H9 (cell line): ENCODE measurements at regions not wholly inside any gene's neighbourhood (a gene's known extent, or its start where the extent isn't known, plus 50 kb on each side); places are given as distances from the start of the nearest gene placed in this dataset.

Experiments used
- DNase-seq: peaks from one replicate; pipeline ENCODE4 v3.0.0-alpha.2; 2017
- H2AFZ ChIP-seq: one replicate; pipeline ENCODE4 v1.6.1; 2013; ENCODE audit warnings: mild to moderate bottlenecking, low read length, control low read depth, moderate library complexity
- H2AK5ac ChIP-seq: 2 replicates; pipeline ENCODE4 v1.6.1; 2013; ENCODE audit warnings: low read length, control low read depth, mixed read lengths; ENCODE audit not compliant: insufficient read length
- H2BK120ac ChIP-seq: one replicate; pipeline ENCODE4 v1.6.1; 2013; ENCODE audit warnings: low read depth, mild to moderate bottlenecking, low read length, control low read depth, inconsistent platforms; ENCODE audit not compliant: poor library complexity, severe bottlenecking
- H2BK12ac ChIP-seq: 2 replicates; pipeline ENCODE4 v1.6.1; 2013; ENCODE audit warnings: low read length, control low read depth, mixed read lengths, low read depth; ENCODE audit not compliant: insufficient read length
- H2BK15ac ChIP-seq: 2 replicates; pipeline ENCODE4 v1.6.1; 2013; ENCODE audit warnings: low read depth, low read length, control low read depth
- H2BK20ac ChIP-seq: one replicate; pipeline ENCODE4 v1.6.1; 2013; ENCODE audit warnings: low read depth, mild to moderate bottlenecking, low read length, control low read depth, inconsistent platforms; ENCODE audit not compliant: poor library complexity, severe bottlenecking
- H2BK5ac ChIP-seq: 2 replicates; pipeline ENCODE4 v1.6.1; 2013; ENCODE audit warnings: low read length, control low read depth, mixed read lengths; ENCODE audit not compliant: insufficient read length
- H3K14ac ChIP-seq: 2 replicates; pipeline ENCODE4 v1.6.1; 2013; ENCODE audit warnings: low read length, control low read depth; ENCODE audit not compliant: insufficient read depth
- H3K18ac ChIP-seq: 2 replicates; pipeline ENCODE4 v1.6.1; 2013; ENCODE audit warnings: low read depth, mild to moderate bottlenecking, mixed read lengths, low read length, control low read depth; ENCODE audit not compliant: insufficient read length
- H3K23ac ChIP-seq: 2 replicates; pipeline ENCODE4 v1.6.1; 2013; ENCODE audit warnings: low read length, control low read depth, mixed read lengths, low read depth; ENCODE audit not compliant: insufficient read length
- H3K23me2 ChIP-seq: 2 replicates; pipeline ENCODE4 v1.6.1; 2013; ENCODE audit warnings: low read depth, mild to moderate bottlenecking, mixed read lengths, low read length, control low read depth; ENCODE audit not compliant: insufficient read length, poor library complexity, severe bottlenecking
- H3K27ac ChIP-seq: 2 replicates; pipeline ENCODE4 v1.5.1; 2013; ENCODE audit warnings: low read length, control low read depth, mixed read lengths, low read depth; ENCODE audit not compliant: insufficient read length
- H3K27me3 ChIP-seq: 2 replicates; pipeline ENCODE4 v1.6.1; 2013; ENCODE audit warnings: low read length, control low read depth, inconsistent platforms; ENCODE audit not compliant: insufficient read depth
- H3K4ac ChIP-seq: 2 replicates; pipeline ENCODE4 v1.6.1; 2013; ENCODE audit warnings: low read depth, mild to moderate bottlenecking, control low read depth, inconsistent platforms, low read length, moderate library complexity
- H3K4me1 ChIP-seq: 2 replicates; pipeline ENCODE4 v1.6.1; 2013; ENCODE audit warnings: low read length, control low read depth, inconsistent platforms; ENCODE audit not compliant: insufficient read depth
- H3K4me2 ChIP-seq: 2 replicates; pipeline ENCODE4 v1.6.1; 2013; ENCODE audit warnings: low read length, control low read depth, mixed read lengths; ENCODE audit not compliant: insufficient read length, insufficient read depth
- H3K56ac ChIP-seq: 2 replicates; pipeline ENCODE4 v1.6.1; 2013; ENCODE audit warnings: low read depth, mild to moderate bottlenecking, mixed read lengths, low read length, control low read depth; ENCODE audit not compliant: insufficient read length
- H3K79me1 ChIP-seq: 2 replicates; pipeline ENCODE4 v1.6.1; 2013; ENCODE audit warnings: low read depth, mild to moderate bottlenecking, moderate library complexity, low read length, control low read depth, inconsistent platforms; ENCODE audit not compliant: insufficient read depth, poor library complexity, severe bottlenecking
- H3K79me2 ChIP-seq: 2 replicates; pipeline ENCODE4 v1.6.1; 2013; ENCODE audit warnings: low read length, control low read depth, inconsistent platforms; ENCODE audit not compliant: insufficient read depth
- H3K9ac ChIP-seq: 2 replicates; pipeline ENCODE4 v1.6.1; 2013; ENCODE audit warnings: low read length, control low read depth, mixed read lengths; ENCODE audit not compliant: insufficient read length; ENCODE audit errors: extremely low read depth
- H3K9me3 ChIP-seq: one replicate; pipeline ENCODE4 v1.6.1; 2013; ENCODE audit warnings: low read depth, low read length, inconsistent platforms; ENCODE audit not compliant: control insufficient read depth
- H3T11ph ChIP-seq: one replicate; pipeline ENCODE4 v1.6.1; 2013; ENCODE audit warnings: mild to moderate bottlenecking, low read length, control low read depth, inconsistent platforms
- H4K20me1 ChIP-seq: one replicate; pipeline ENCODE4 v1.6.1; 2013; ENCODE audit not compliant: control insufficient read depth, insufficient read length, insufficient read depth
- H4K5ac ChIP-seq: 2 replicates; pipeline ENCODE4 v1.6.1; 2013; ENCODE audit warnings: low read depth, mild to moderate bottlenecking, mixed read lengths, low read length, control low read depth; ENCODE audit not compliant: insufficient read length
- H4K8ac ChIP-seq: replicated peaks from 2 replicates; pipeline ENCODE4 v1.6.1; 2013; ENCODE audit warnings: low read length, control low read depth, mixed read lengths, low read depth; ENCODE audit not compliant: insufficient read length
- H4K91ac ChIP-seq: 2 replicates; pipeline ENCODE4 v1.6.1; 2013; ENCODE audit warnings: low read depth, mild to moderate bottlenecking, moderate library complexity, mixed read lengths, low read length, control low read depth; ENCODE audit not compliant: insufficient read length
- H3K27ac Mint-ChIP-seq, 3 experiments: 2 replicates in 2 of 3; 3 replicates in 1 of 3; pipeline ENCODE4 v1.8.0; 2020 to 2021; ENCODE audit warnings: mixed read lengths in 3 of 3, mild to moderate bottlenecking in 1 of 3, moderate library complexity in 1 of 3
- H3K27me3 Mint-ChIP-seq: 2 replicates; pipeline ENCODE4 v1.8.0; 2021; ENCODE audit warnings: low read depth, mild to moderate bottlenecking, moderate library complexity, mixed read lengths
- H3K36me3 Mint-ChIP-seq, 3 experiments: 2 replicates in 2 of 3; 3 replicates in 1 of 3; pipeline ENCODE4 v1.8.0; 2020 to 2021; ENCODE audit warnings: low read depth in 3 of 3, mixed read lengths in 3 of 3; ENCODE audit not compliant: insufficient read depth in 1 of 3
- H3K4me1 Mint-ChIP-seq, 2 experiments: 2 replicates each; pipeline ENCODE4 v1.8.0; 2020; ENCODE audit warnings: mixed read lengths in 2 of 2
- H3K4me3 Mint-ChIP-seq, 2 experiments: 2 replicates in 1 of 2; 3 replicates in 1 of 2; pipeline ENCODE4 v1.8.0; 2020 to 2021; ENCODE audit warnings: mild to moderate bottlenecking in 2 of 2, mixed read lengths in 2 of 2, moderate library complexity in 1 of 2
- H3K9me3 Mint-ChIP-seq, 2 experiments: 2 replicates in 1 of 2; 3 replicates in 1 of 2; pipeline ENCODE4 v1.8.0; 2020; ENCODE audit warnings: mild to moderate bottlenecking in 2 of 2, mixed read lengths in 2 of 2, moderate library complexity in 1 of 2
- WGBS: extraction: QIAGEN DNeasy Blood & Tissue Kit; methylation state at CpG from one replicate; pipeline ENCODE4 v1.1.7; 2013; ENCODE audit warnings: missing lambda C conversion rate, low lambda C conversion rate, mixed read lengths; ENCODE audit not compliant: insufficient read length; ENCODE audit errors: extremely low coverage; 5-methylcytosine and 5-hydroxymethylcytosine counted together
- TF ChIP-seq, protein P1 (sequence below): fragments of 200-600 bp; sonication (generic); conservative IDR thresholded peaks from 3 replicates; pipeline ENCODE4 v1.8.0; 2021; ENCODE audit warnings: antibody characterized with exemption, mild to moderate bottlenecking

DNA sequence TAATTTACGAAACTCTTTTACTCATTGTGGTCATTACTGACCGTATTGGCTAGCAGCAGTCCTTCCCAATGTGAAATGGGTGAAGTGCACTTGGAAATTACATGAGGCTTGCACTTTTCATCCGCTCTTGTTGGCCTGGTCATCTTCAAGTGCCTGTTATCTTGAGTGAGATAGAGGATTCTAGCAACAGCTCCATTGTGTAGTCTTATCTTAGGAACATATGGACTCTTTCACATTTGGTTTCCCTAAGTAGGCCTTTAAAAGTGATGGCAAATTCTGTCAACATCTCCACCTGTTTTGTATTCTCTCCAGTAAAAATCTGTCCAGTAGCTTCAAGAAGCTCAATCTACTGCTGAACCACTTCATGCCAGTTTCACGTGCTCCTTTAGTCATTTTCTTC is 114.8 kb upstream of the MARCKS start:
- no peak overlapping the region for H4K8ac ChIP-seq
- Mint-ChIP-seq H3K36me3 (no peaks in the 10 kb centered on the region), H3K27ac (no peak overlapping the region), H3K27me3 (no peaks in the 10 kb centered on the region), H3K4me3 (no peak overlapping the region), H3K9me3 (no peaks in the 10 kb centered on the region), H3K4me1 (peaks cover 3 to 5% of the 10 kb centered on the region in 2 experiments; a peak in 1 of 4 replicates)
- WGBS, result no CpG with 5 or more reads among the region's 4 CpGs
- H3K27me3 ChIP-seq, result no peaks in the 10 kb centered on the region
- H3K79me1 ChIP-seq, result no peaks in the 10 kb centered on the region
- no peak overlapping the region for H4K5ac ChIP-seq
- TF ChIP-seq, protein P1, sequence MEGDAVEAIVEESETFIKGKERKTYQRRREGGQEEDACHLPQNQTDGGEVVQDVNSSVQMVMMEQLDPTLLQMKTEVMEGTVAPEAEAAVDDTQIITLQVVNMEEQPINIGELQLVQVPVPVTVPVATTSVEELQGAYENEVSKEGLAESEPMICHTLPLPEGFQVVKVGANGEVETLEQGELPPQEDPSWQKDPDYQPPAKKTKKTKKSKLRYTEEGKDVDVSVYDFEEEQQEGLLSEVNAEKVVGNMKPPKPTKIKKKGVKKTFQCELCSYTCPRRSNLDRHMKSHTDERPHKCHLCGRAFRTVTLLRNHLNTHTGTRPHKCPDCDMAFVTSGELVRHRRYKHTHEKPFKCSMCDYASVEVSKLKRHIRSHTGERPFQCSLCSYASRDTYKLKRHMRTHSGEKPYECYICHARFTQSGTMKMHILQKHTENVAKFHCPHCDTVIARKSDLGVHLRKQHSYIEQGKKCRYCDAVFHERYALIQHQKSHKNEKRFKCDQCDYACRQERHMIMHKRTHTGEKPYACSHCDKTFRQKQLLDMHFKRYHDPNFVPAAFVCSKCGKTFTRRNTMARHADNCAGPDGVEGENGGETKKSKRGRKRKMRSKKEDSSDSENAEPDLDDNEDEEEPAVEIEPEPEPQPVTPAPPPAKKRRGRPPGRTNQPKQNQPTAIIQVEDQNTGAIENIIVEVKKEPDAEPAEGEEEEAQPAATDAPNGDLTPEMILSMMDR, result no peak
- no peak overlapping the region for H4K91ac ChIP-seq
- no peak overlapping the region for H3K18ac ChIP-seq
- H2AFZ ChIP-seq, result no peak overlapping the region
- H2BK5ac ChIP-seq, result no peak overlapping the region
- H3K23ac ChIP-seq, result no peak overlapping the region
- no peaks in the 10 kb centered on the region for H4K20me1 ChIP-seq
- no peak overlapping the region for H2AK5ac ChIP-seq
- H3K4me1 ChIP-seq, result no peaks in the 10 kb centered on the region
- H3K79me2 ChIP-seq, result no peaks in the 10 kb centered on the region
- H3K4ac ChIP-seq, result no peak overlapping the region
- no peak overlapping the region for H2BK120ac ChIP-seq
- H3K9me3 ChIP-seq, result no peaks in the 10 kb centered on the region
- H3K23me2 ChIP-seq, result no peaks in the 10 kb centered on the region
- H3T11ph ChIP-seq, result no peak overlapping the region
- no peak for DNase-seq
- no peak overlapping the region for H3K14ac ChIP-seq
- no peak overlapping the region for H3K27ac ChIP-seq
- H2BK20ac ChIP-seq, result no peak overlapping the region
- no peak overlapping the region for H3K9ac ChIP-seq
- no peak overlapping the region for H2BK12ac ChIP-seq
- no peak overlapping the region for H3K4me2 ChIP-seq
- no peak overlapping the region for H2BK15ac ChIP-seq
- H3K56ac ChIP-seq, result no peak overlapping the region
